Occipital lobe (tissue), 1 donor: ENCODE measurements at regions not wholly inside any gene's neighbourhood (a gene's known extent, or its start where the extent isn't known, plus 50 kb on each side); places are given as distances from the start of the nearest gene placed in this dataset.
A peak's percentile ranks its signal among the peaks of the same experiment; 100 is the strongest.

Experiments used
- DNase-seq: peaks from one replicate; lab custom pipeline; 2025; lab: John Stamatoyannopoulos, UW

DNA sequence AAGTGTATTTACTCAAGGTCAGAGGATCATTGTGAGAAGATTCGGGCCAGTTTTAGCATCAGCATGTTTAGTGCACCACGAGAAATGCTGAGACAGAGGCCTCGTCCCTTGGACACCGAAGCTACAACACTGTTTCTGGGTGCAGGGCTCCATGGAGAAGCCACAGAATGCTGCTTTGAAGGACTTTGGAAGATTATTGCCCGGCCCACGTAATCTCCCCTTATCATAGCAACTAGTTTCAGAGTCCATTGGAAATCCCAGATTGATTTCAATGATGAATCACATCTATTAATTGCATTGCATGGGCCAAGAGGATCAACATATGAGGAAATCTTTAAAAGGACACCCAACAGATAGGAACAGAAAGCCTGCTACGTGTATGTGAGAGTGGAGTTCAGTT lies 156.0 kb downstream of the MAF start:
- DNase-seq: no peak

DNA sequence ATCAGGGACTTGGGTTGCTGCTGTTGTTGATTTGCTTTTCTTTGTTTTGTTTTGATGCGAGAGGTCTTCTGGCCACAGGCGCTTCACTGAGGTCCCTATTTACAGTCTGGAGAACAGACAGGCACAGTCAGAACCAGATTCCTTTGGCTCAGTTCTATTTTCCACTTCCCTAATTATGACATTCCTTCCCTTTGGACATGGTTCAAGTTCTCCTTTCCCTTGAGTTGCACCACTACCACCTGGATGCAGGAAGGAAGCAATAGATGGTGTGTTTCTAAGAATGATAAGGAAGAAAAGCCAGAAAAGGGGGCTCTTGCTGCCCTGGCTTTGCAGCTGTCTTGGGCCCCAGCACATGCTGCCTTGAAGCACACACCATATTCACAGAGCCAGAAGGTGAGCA lies 160.6 kb downstream of the MAF start:
- DNase-seq: no peak

DNA sequence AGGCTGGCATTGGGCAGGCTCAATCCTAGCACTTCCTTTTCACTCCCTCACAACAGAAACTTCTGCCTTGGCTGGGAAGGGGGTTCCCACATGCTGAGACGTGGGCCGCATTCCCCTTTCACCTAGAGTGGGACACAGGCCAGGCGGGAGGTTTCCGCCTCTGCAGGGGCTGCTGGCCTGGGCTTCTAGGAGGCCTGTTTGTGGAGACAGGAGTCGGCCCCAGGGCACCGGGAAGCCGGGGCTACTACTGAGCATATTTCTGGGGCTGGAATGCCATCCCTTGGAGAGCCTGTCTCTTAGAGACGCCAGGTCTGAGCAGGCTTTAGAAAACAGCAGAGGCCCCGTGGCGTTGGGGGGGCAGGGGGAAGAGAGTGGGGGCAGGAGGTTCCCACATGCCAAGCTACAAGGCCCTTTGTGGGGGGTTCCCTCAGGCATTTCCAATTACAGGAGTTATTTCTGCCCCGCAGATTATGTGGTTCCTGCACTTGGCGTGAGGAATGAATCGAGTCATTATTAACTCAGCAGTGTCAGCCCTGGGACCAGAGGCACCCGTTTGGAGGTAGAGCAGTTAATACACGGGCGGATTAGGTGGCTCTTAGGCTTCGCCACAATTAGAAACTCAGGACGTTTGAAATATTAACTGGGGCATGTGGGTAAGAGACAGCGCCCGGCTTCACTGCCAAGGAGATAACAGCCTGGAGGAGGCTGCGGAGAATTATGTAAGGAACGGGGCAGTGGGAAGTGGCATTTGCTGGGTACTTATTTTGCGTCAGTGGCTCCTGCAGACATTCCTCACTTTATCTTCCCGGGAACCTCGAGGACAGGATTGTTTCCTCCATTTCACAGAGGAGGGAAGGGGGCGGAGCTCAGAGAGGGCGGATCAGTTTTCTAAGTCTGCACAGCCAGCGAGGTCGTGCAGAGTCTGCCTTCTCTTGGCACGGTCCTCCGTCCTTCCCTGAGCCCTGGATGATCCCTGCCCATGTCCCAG lies 162.5 kb downstream of the MAF start:
- DNase-seq: peak; percentile 31

GRCh38 chr16:79436885-79437284 lies 163.7 kb downstream of the MAF start:
- DNase-seq: no peak

GRCh38 chr16:79434771-79435170 lies 165.8 kb downstream of the MAF start:
- no peak for DNase-seq

GRCh38 chr16:79434092-79434491 lies 166.4 kb downstream of the MAF start:
- no peak for DNase-seq

DNA sequence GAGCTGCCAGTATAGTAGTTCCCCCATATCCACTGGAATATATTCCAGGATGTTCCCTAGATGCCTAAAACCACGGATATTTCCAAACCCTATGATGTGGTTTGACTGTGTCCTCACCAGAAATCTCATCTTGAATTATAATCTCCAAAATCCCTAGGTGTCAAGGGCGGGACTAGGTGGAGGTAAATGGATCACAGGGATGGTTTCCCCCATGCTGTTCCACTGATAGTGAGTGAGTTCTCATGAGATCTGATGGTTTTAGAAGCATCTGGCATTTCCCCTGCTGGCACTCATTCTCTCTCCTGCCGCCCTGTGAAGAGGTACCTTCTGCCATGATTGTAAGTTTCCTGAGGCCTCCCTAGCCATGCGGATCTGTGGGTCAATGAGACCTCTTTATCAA lies 168.6 kb downstream of the MAF start:
- DNase-seq: no peak

DNA sequence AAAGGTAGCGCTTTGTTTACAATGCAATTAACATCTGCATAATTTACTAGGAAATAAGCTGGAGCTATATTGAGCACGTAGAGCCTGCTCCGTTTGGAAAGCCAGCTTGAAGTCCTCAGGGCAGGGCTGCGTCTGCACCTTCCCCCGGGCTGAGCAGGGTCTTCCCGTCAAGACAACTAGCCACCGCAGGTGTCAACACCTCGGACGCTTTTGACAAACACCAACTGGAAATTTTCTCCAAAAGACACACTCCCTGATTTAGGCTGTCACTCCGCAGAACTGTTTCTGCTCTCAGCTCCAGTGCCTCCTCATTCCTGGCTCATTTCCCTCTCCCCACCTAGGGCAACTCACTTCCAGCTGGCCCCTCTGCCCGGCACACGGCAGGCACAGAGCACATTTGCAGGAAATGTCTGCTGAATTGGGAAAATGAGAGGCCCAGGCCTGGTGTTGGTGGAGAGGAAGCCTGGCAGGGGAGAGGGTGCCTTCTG lies 170.3 kb downstream of the MAF start:
- DNase-seq: no peak

GRCh38 chr16:79429381-79430190 lies 171.0 kb downstream of the MAF start:
- DNase-seq: no peak

DNA sequence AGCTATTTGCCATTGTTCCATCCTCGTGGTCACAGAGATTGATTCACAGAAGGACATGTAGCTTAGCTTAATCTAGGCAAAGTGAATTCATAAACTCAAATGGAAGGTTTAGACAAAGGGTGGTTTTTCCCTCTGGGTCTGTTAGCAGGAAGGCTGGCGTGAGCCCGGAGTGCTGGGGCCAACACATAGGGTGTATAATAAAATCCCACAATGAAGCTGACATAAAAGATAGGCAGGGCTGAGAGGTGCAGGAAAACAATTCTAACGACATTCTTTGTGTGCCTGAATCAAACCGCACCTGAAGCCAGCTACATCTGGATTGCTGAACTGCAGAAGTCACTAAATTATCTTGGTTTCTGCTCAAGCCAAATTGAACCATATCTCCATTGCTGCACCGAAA lies 173.9 kb downstream of the MAF start:
- DNase-seq: no peak

GRCh38 chr16:79422064-79422463 lies 178.5 kb downstream of the MAF start:
- no peak for DNase-seq

DNA sequence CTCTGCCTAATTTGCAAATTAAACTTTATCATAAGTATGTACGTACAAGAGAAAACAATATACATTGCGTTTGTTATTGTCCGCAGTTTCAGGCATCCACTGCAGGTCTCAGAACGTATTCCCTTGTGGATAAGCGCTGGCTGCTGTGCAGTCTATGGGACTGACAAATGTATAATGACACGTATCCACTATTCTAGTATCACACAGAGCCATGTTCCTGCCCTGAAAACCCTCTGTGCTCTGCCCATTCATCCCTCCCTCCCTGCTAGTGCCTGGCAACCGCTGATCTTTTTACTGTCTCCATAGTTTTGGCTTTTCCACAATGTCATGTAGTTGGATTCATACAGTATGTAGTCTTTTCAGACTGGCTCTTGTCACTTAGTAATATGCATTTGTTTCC lies 179.4 kb downstream of the MAF start:
- no peak for DNase-seq

DNA sequence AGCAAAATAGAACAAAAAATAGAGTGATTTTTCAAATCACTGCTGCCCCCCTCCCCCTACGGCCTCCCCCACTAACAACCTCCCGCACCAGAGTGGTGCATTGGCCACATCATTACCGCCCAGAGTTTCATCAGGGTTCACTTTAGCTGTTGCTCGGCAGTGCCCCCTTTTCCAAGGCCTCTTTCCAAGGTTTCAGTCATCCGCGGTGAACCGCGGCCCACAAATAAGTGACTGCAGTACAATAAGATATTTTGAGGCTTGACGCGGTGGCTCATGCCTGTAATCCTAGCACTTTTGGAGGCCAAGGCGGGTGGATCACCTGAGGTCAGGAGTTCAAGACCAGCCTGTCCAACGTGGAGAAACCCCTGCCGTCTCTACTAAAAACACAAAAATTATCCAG lies 180.0 kb downstream of the MAF start:
- DNase-seq: no peak

GRCh38 chr16:79419148-79419547 lies 181.4 kb downstream of the MAF start:
- no peak for DNase-seq

DNA sequence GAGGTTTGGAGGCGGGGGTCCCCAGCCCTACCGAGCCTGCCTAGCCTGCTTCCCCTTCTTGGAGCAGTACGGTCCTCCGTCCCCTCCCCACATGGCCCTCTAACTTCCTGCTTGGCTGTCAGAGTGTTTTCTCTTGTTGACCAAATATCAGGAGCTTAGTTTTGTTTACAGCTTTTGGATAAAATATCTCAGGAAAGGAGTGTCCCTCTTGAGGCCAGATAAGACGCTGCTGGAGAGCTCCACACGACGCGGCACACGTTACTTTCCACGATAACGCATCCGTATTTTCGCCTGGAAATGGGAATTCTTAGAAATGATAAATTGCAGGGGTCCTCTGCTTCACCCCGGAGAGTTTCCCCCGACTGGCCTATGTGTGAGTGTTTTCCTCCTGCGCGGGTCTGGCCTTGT lies 182.9 kb downstream of the MAF start:
- DNase-seq: no peak

- no peak for DNase-seq
Measured at GRCh38 chr16:79415983-79416640, 184.4 kb downstream of the MAF start.

- no peak for DNase-seq
Measured at GRCh38 chr16:79412783-79413225, 187.7 kb downstream of the MAF start.

GRCh38 chr16:79411805-79412204 lies 188.7 kb downstream of the MAF start:
- DNase-seq: no peak

GRCh38 chr16:79411357-79411756 lies 189.2 kb downstream of the MAF start:
- DNase-seq: no peak

DNA sequence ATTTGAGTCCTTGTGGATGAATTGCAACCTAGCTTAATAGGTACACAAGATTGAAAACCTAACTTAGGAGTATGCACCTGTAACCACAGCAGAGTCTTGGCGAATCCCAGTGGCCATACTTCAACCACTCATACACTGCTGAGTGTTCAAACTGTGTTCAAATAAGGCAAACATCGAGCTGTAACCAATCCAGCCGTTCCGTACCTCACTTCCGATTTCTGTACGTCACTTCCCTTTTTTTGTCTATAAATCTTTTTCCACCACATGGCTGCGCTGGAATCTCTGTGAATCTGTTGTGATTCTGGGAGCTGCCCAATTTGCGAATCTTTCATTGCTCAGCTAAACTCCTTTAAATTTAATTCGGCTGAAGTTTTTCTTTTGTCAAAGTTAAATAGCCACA lies 190.6 kb downstream of the MAF start:
- DNase-seq: no peak

DNA sequence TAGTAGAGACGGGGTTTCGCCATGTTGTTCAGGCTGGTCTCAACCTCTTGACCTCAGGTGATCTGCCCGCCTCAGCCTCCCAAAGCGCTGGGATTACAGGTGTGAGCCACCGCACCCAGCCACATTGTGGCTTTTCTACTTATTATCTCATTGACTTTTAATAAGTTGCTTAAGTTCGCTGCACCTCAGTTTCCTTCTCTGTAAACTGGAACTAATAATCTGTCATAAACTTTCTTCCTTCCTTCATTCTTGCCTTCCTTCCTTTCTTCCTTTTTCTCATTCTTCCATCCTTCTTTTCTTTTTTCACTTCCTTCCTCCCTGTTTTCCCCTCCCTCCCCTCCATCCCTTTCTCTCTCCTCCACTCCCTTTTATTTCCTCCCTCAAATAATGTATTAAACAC lies 192.2 kb downstream of the MAF start:
- no peak for DNase-seq
